ENCODE measurements at regions not wholly inside any gene's neighbourhood (a gene's known extent, or its start where the extent isn't known, plus 50 kb on each side); places are given as distances from the start of the nearest gene placed in this dataset.

GRCh38 chr2:234674781-234675201 lies 177.9 kb upstream of the ARL4C start:
- peak; percentile 88 for DNase-seq (ENCODE audit: low read depth)

GRCh38 chr2:234673961-234674759 lies 177.3 kb upstream of the ARL4C start:
- no peak for DNase-seq (ENCODE audit: low read depth)

- DNase-seq (ENCODE audit: low read depth) = no peak
Measured at GRCh38 chr2:234673501-234673900, 176.6 kb upstream of the ARL4C start.

GRCh38 chr2:234672498-234673150 lies 175.7 kb upstream of the ARL4C start:
- no peak for DNase-seq (ENCODE audit: low read depth)

GRCh38 chr2:234671716-234672115 lies 174.8 kb upstream of the ARL4C start:
- DNase-seq (ENCODE audit: low read depth) = no peak

GRCh38 chr2:234671231-234671630 lies 174.3 kb upstream of the ARL4C start:
- DNase-seq (ENCODE audit: low read depth) = no peak

GRCh38 chr2:234670806-234671205 lies 173.9 kb upstream of the ARL4C start:
- no peak for DNase-seq (ENCODE audit: low read depth)

GRCh38 chr2:234670052-234670451 lies 173.2 kb upstream of the ARL4C start:
- DNase-seq (ENCODE audit: low read depth) = peak; percentile 45

- no peak for DNase-seq (ENCODE audit: low read depth)
Measured at GRCh38 chr2:234669621-234670020, 172.7 kb upstream of the ARL4C start.

GRCh38 chr2:234669001-234669400 lies 172.1 kb upstream of the ARL4C start:
- no peak for DNase-seq (ENCODE audit: low read depth)

- DNase-seq (ENCODE audit: low read depth) = no peak
Measured at GRCh38 chr2:234666911-234667310, 170.0 kb upstream of the ARL4C start.

- no peak for DNase-seq (ENCODE audit: low read depth)
Measured at GRCh38 chr2:234665304-234665703, 168.4 kb upstream of the ARL4C start.

GRCh38 chr2:234661849-234662248 lies 165.0 kb upstream of the ARL4C start:
- DNase-seq (ENCODE audit: low read depth) = no peak

GRCh38 chr2:234661175-234661574 lies 164.3 kb upstream of the ARL4C start:
- DNase-seq (ENCODE audit: low read depth) = no peak

GRCh38 chr2:234655706-234656105 lies 158.8 kb upstream of the ARL4C start:
- no peak for DNase-seq (ENCODE audit: low read depth)

GRCh38 chr2:234650911-234651310 lies 154.0 kb upstream of the ARL4C start:
- no peak for DNase-seq (ENCODE audit: low read depth)

GRCh38 chr2:234649951-234650350 lies 153.1 kb upstream of the ARL4C start:
- DNase-seq (ENCODE audit: low read depth) = no peak

- DNase-seq (ENCODE audit: low read depth) = no peak
Measured at GRCh38 chr2:234643407-234643806, 146.5 kb upstream of the ARL4C start.

- DNase-seq (ENCODE audit: low read depth) = no peak
Measured at GRCh38 chr2:234641086-234641485, 144.2 kb upstream of the ARL4C start.

GRCh38 chr2:234640657-234641056 lies 143.8 kb upstream of the ARL4C start:
- no peak for DNase-seq (ENCODE audit: low read depth)

- DNase-seq (ENCODE audit: low read depth) = no peak
Measured at GRCh38 chr2:234638966-234639365, 142.1 kb upstream of the ARL4C start.

GRCh38 chr2:234635284-234635683 lies 138.4 kb upstream of the ARL4C start:
- no peak for DNase-seq (ENCODE audit: low read depth)

- DNase-seq (ENCODE audit: low read depth) = no peak
Measured at GRCh38 chr2:234633581-234634230, 136.8 kb upstream of the ARL4C start.
